ENCODE measurements at regions not wholly inside any gene's neighbourhood (a gene's known extent, or its start where the extent isn't known, plus 50 kb on each side); places are given as distances from the start of the nearest gene placed in this dataset.
"Not testable (repeated sequence)": the region's sequence is repeated elsewhere in the genome, so short reads cannot be mapped to it uniquely, and the experiment has no call there.

DNA sequence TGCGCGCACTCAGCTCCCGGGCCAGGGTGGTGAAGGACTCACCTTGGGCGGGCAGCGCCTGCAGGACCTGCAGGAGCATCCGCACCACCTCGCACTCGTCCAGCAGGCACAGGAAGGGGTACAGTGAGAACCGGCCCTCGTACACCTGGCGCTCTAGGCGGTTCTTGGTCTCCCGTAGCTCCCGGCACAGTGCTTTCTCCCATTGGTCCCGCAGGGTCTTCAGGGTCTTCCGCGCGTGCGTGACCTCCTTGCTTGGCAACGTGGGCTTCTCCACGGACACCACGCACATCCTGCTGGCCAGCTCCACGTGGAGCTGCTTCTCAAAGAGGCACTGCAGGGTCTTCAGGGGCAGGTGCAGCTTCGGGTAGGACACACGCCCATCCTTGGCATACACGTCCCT is 74.1 kb upstream of the MED13 start:
- peaks cover 5% of the 10 kb centered on the region for H3K27me3 ChIP-seq
- no peaks in the 10 kb centered on the region for H3K9me3 ChIP-seq
- no peak overlapping the region for H3K4me3 ChIP-seq (replicated peaks in 1 of 3)
- H3K4me1 ChIP-seq, result peaks cover 0 to 4% of the 10 kb centered on the region in 2 donors
- no peaks in the 10 kb centered on the region for H3K36me3 ChIP-seq
- TF ChIP-seq POLR2A (IDR thresholded peaks at IDR 0.05), result no peak
- TF ChIP-seq, protein P1, sequence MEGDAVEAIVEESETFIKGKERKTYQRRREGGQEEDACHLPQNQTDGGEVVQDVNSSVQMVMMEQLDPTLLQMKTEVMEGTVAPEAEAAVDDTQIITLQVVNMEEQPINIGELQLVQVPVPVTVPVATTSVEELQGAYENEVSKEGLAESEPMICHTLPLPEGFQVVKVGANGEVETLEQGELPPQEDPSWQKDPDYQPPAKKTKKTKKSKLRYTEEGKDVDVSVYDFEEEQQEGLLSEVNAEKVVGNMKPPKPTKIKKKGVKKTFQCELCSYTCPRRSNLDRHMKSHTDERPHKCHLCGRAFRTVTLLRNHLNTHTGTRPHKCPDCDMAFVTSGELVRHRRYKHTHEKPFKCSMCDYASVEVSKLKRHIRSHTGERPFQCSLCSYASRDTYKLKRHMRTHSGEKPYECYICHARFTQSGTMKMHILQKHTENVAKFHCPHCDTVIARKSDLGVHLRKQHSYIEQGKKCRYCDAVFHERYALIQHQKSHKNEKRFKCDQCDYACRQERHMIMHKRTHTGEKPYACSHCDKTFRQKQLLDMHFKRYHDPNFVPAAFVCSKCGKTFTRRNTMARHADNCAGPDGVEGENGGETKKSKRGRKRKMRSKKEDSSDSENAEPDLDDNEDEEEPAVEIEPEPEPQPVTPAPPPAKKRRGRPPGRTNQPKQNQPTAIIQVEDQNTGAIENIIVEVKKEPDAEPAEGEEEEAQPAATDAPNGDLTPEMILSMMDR (IDR thresholded peaks at IDR 0.05), result no peak
- no peak overlapping the region for H3K27ac ChIP-seq
- 83 to 87% methylated on average over 16 to 25 of the region's 26 CpGs for WGBS, 2 donors
- no peak for DNase-seq
- intact Hi-C loops (cut with DNase I), result no loop called here

GRCh38 chr17:62138676-62139121 is 73.6 kb upstream of the MED13 start:
- H3K4me3 ChIP-seq (replicated peaks in 1 of 3); H3K27me3 ChIP-seq; H3K4me1 ChIP-seq; DNase-seq; intact Hi-C loops (cut with DNase I); H3K27ac ChIP-seq; H3K9me3 ChIP-seq; H3K36me3 ChIP-seq: not testable (repeated sequence)
- WGBS, 2 donors, result 22 to 43% methylated on average over 9 to 26 of the region's 31 CpGs

DNA sequence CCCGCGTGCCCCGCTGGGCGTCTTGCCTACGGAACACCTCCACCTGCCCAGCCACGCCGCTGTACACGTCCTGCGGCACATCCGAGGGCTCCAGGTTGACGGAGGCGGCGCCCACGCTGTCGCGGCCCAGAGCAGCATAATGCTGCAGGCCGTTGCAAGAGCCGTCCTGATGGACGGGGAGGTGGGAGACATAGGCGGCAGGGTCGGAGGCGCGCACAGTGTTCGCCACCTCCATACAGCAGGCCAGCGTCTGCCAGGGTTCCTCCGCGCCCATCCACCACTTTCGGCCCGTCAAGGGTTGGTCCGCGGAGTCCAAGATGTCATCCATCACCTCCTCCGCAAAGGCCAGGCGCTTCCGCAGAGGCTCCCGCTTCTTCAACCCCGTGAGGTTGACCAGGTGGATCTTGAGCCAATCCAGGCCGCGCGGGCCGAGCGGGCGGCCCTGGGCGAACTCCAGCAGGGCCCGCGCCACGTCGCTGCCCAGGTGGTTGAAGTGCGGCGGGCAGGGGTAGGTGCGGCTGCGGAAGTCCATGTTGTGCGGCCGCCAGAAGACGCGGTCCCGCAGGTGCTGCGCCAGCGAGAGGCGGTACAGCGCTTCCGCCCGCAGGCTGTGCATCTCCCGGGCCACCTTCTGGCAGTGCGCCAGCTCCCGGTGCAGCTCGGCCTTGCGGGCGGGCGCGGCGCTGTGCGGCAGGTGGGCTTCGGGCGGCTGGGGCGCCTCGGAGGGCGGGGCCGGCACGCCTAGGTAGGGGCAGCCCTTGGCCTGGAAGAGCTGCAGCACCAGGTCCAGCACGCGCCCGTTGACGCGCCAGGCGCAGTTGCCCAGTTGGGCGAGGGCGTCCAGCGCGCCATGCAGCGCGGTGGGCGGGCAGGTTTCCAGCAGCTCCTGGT is 72.9 kb upstream of the MED13 start:
- H3K27me3 ChIP-seq; intact Hi-C loops (cut with DNase I); H3K4me1 ChIP-seq; H3K4me3 ChIP-seq (replicated peaks in 1 of 3); H3K27ac ChIP-seq; H3K36me3 ChIP-seq; H3K9me3 ChIP-seq: not testable (repeated sequence)
- peak in 1 of 2 donors; percentile 3 for DNase-seq
- WGBS, 2 donors, result 28 to 35% methylated on average over 31 to 34 of the region's 92 CpGs

- H3K9me3 ChIP-seq, DNase-seq, H3K27me3 ChIP-seq: not testable (repeated sequence)
Measured at GRCh38 chr17:62137013-62137733, 72.1 kb upstream of the MED13 start.

DNA sequence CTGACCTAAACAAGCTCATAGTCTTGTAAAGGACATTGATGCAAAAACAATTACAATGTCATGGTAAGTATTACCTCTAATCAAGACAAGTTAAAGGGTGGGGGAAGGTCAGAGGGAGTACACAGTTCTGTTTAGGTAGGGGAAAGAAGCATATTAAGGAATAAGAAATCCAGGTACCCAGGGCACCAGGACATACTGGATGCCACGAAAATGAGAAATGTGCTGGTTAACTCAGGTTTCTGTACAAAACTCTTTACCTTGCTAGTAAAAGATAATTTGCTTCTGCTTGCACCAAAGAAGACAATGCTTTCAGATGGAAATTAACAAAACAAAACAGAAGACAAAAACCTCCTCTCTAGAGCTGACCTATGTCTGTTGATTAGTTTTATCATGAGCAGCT is 70.7 kb upstream of the MED13 start:
- no peak overlapping the region for H3K4me3 ChIP-seq (replicated peaks in 1 of 3)
- no peaks in the 10 kb centered on the region for H3K9me3 ChIP-seq
- no peak overlapping the region for H3K27ac ChIP-seq
- no peaks in the 10 kb centered on the region for H3K36me3 ChIP-seq
- no peak for DNase-seq
- peaks cover 0 to 2% of the 10 kb centered on the region in 2 donors for H3K4me1 ChIP-seq
- no peak for TF ChIP-seq POLR2A (IDR thresholded peaks at IDR 0.05)
- TF ChIP-seq, protein P1 (IDR thresholded peaks at IDR 0.05), result no peak
- intact Hi-C loops (cut with DNase I), result no loop called here
- peaks cover 5% of the 10 kb centered on the region for H3K27me3 ChIP-seq
- 84 to 100% methylated on average over 1 of the region's 1 CpG for WGBS, 2 donors

More at GRCh38 chr17:62137013-62137733, 72.1 kb upstream of the MED13 start:
- intact Hi-C loops (cut with DNase I); H3K4me3 ChIP-seq (replicated peaks in 1 of 3); H3K36me3 ChIP-seq; H3K4me1 ChIP-seq; H3K27ac ChIP-seq: not testable (repeated sequence)
- WGBS, 2 donors, result 94 to 95% methylated on average over 29 to 35 of the region's 40 CpGs

GRCh38 chr17:62135096-62135495 is 70.0 kb upstream of the MED13 start:
- intact Hi-C loops (cut with DNase I); DNase-seq: not testable (repeated sequence)

GRCh38 chr17:62134397-62134796 is 69.3 kb upstream of the MED13 start:
- intact Hi-C loops (cut with DNase I), result no loop called here
- Histone ChIP-seq H3K27ac (no peak overlapping the region), H3K4me1 (no peaks in the 10 kb centered on the region), H3K27me3 (peaks cover 5% of the 10 kb centered on the region), H3K36me3 (no peaks in the 10 kb centered on the region), H3K4me3 (replicated peaks in 1 of 3) (no peak overlapping the region), H3K9me3 (no peaks in the 10 kb centered on the region)
- DNase-seq, result no peak
- 83 to 86% methylated on average over 4 of the region's 4 CpGs for WGBS, 2 donors
- TF ChIP-seq, protein P1 (IDR thresholded peaks at IDR 0.05), result no peak
- TF ChIP-seq POLR2A (IDR thresholded peaks at IDR 0.05), result no peak

More at GRCh38 chr17:62135096-62135495, 70.0 kb upstream of the MED13 start:
- H3K27me3 ChIP-seq; H3K4me1 ChIP-seq; H3K27ac ChIP-seq; H3K9me3 ChIP-seq; H3K36me3 ChIP-seq; H3K4me3 ChIP-seq (replicated peaks in 1 of 3): not testable (repeated sequence)
- WGBS, 2 donors, result 88 to 97% methylated on average over 2 of the region's 2 CpGs

DNA sequence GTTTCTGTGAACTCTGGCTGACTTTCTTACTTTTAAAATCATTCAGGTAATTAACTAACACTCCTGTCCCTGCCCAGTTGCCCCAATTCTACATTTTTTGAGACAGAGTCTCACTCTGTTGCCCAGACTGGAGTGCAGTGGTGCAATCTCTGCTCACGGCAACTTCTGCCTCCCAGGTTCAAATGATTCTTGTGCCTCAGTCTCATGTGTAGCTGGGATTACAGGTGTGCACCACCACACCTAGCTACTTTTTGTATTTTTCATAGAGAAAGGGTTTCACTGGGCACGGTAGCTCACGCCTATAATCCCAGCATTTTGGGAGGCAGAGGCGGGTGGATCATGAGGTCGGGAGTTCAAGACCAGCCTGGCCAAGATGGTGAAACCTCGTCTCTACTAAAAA is 66.2 kb upstream of the MED13 start:
- DNase-seq; H3K36me3 ChIP-seq; intact Hi-C loops (cut with DNase I); H3K27ac ChIP-seq; H3K9me3 ChIP-seq; H3K4me1 ChIP-seq; H3K27me3 ChIP-seq; H3K4me3 ChIP-seq (replicated peaks in 1 of 3): not testable (repeated sequence)
- WGBS, 2 donors, result 94 to 96% methylated on average over 6 of the region's 6 CpGs
